ENCODE measurements at regions not wholly inside any gene's neighbourhood (a gene's known extent, or its start where the extent isn't known, plus 50 kb on each side); places are given as distances from the start of the nearest gene placed in this dataset.

DNA sequence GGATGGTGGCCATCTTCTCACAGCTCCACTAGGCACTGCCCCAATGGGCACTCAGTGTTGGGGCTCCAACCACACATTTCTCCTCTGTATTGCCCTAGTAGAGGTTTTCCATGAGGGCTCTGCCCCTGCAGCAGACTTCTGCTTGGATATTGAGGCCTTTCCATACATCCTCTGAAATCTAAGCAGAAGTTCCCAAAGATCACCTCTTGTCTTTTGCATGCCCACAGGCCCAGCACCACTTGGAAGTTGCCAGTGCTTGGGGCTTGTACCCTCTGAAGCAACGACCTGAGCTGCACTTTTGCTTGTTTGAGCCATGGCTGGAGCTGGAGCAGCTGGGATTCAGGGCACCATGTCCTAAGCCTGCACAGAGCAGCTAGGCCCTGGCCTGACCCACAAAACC, 189.1 kb upstream of the EYS start:
- DNase-seq (ENCODE audit: low read depth in 4 of 4, low spot score in 2 of 4), result no peak

DNA sequence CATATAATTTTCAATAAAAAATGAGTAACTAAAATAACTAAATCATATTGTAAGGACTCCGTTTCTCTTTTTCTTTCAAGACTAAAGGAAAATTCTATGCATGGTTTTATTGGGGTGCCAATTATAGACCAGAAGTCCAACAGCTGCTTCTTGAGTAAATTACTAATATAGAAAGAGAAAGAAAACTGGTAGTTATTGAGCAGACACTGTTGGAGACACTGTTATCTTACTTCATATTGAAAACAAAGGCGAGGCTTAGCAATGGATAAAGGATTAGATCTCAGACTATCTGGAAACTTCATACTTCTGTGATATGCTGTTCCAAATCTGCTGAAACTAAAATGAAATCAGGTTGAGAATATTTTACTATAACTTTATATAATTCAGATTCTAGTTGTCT, 169.6 kb upstream of the EYS start:
- DNase-seq (ENCODE audit: low read depth in 4 of 4, low spot score in 2 of 4), result no peak

DNA sequence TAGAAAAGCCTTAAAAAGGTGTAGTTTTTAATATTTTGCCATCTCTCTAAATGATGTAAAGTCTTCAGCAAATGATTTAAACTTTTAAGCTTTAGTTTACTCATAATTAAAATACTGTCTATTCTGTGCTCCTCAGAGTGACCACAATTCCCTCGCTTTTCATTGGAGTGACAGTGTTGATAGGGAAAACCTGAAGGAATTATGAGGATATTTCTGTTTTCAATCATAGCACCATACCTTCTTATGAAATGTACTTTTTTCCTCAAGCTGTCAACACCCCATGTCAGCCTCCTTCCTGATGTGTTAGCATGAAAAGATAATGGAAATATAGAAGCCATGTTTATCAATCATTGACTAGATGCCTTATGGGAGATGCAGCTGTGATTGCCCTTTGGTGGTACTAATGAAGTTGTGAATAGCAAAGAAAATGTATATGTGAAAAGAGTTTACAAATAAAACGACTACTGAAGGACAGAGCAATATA, 145.4 kb upstream of the EYS start:
- no peak for DNase-seq (ENCODE audit: low read depth in 4 of 4, low spot score in 2 of 4)

DNA sequence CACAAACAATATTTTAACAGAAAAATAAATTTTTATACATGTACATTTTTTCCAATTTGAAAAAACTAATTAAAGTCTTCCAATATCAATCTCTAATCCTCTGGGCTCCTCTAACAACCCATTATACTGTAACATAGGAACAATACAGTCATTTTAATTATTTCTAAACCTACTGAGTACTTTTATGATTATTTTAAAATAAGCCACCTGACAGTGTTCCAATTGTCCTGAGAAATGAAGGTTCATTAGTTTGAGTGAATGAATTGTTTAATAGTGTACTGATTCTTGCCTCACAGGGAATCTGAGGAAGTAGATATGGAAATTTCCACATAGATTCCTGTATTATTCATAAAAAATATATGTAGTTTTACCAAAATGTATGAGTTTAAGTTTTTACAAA, 123.1 kb upstream of the EYS start:
- DNase-seq (ENCODE audit: low read depth in 4 of 4, low spot score in 2 of 4), result no peak

DNA sequence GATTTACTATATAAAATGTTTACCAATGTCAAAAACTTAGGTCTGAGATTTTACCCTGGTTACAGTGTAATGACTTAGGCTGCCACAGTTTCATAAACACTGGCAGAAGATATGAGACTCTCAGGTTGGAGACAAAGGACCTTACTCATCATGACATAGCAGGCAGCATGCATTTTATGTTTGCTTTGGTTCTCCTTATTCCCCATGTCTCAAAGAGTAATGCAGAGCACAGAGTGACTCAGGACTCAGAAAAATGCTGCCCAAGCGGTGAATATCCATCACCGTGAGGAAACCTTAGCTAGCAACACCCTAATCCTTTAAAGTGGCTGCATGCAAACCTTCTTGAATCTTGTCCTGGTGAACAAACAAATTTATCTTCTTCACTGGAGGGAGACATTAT, 112.1 kb upstream of the EYS start:
- DNase-seq (ENCODE audit: low read depth in 4 of 4, low spot score in 2 of 4), result no peak

DNA sequence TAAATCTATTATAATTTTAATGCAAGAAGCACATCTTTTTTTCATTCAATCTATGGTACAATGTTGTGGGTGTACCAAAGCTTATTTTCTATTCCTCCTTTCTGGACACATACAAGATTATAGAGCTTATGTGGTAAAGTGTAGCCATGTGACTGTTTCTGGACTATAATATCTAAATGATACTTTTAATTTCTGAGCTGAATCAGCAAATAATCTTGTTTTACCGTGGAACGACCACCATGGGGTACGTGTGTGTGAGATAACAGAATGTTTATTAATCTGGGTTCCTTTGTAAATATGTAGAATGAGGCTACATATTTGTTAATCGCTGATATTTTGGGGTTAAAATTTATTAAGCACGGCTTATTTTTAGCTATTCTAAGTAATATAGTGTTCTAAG, 111.5 kb upstream of the EYS start:
- DNase-seq (ENCODE audit: low read depth in 4 of 4, low spot score in 2 of 4), result no peak

DNA sequence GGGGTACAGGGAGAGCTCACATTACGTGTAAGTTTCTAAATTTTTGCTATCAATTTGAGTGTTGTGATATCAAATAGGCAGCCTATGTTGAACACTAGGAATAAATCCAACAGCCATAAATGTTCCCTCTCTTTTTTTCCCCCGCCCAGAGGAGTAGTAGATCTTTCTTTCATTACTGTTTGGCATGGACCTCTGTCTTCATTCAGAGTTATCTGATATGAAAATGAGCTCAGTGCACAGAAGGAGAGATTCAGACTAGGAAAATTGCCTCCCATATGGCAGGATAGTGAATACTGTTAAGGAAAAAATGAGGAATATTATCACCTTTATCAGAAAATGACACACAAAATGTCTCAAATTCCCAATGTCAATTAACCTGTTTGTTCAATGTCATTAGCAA, 110.0 kb upstream of the EYS start:
- DNase-seq (ENCODE audit: low read depth in 4 of 4, low spot score in 2 of 4), result no peak

DNA sequence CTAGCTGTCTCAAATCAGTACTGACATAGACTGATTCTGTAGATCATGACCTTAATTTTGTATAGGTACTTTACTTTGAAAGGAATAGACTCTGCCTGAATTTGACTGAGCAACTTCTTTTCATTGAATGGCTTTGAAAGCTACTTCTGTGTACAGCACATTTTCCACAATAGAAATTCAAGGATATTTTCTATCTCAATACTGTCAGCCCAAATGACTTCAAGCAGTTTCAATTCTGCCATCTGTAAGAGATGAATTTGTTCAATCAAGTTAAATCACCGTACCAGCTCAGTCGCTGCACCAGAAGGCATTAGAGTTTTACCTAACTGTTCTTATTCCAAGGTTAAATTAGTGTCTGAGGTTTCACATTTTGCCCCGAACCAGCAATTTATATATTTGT, 107.0 kb upstream of the EYS start:
- no peak for DNase-seq (ENCODE audit: low read depth in 4 of 4, low spot score in 2 of 4)

DNA sequence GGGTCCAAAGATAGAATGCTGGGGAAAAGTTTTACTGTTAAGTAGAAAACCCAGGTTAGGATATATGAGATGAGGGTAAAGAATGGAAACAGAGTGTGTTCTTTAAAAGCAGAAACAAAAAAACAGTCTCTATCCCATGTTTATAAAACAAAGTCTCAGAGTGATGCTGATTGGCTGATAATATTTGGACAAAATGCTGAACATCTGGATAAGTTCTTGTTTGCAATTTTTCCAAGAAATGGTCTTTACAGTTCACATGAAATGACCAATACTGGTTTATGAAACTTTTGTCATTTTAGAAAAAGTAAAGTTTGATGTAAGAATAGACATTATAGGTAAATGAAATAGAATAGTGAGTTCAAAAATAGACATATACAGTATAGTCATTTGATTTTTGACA, 96.2 kb upstream of the EYS start:
- DNase-seq (ENCODE audit: low read depth in 4 of 4, low spot score in 2 of 4), result no peak

DNA sequence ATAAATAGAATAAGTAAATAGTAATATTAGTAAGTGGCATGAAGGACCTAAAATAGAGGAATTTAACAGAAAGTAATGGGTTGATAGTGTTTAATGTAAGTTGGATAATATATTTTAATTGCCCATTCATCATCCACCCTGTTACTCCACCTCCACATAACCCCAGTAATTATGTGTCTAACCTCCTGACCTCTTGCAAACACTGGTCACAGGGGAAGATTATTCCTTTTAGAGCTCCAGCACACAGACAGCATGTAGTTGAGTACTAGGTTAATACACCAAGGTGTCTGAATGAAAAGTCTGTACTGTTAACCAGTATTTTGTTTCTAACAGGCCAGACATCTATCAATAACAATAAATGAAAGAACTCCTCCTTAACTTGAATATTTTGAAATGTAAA, 92.4 kb upstream of the EYS start:
- no peak for DNase-seq (ENCODE audit: low read depth in 4 of 4, low spot score in 2 of 4)

DNA sequence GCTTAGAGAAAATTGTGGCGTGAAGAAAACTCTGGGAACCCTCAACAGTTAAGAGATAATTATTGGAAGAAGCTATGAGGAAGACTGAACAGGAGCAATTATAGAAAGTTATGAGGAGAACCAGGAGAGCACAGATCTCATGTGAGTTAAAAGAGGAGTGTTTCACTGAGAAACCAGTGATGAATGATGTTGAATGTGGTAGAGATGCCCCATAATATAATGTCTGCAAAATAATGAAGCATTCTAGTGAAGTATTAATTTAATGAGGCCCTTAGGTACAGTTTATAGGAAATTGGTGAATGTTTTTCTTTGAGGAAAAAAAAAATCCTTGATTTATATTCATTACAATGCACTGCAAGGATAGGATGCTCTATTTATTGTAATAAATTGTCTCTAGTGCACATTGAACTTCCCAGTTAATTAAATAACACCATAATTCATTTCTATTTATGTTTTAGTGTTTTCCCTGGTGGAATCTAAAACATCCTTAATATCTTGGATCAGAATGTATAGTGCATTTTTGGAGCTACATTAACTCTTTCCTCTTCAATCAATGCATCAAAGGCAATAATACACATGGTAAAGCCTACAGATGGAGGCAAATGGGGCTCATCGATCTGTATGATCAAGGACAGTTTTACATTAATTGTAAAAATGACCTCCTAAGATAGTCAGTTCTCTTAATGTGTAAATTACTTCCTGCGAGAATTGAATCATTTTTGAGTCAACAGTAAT, 91.4 kb upstream of the EYS start:
- DNase-seq (ENCODE audit: low read depth in 4 of 4, low spot score in 2 of 4), result no peak

DNA sequence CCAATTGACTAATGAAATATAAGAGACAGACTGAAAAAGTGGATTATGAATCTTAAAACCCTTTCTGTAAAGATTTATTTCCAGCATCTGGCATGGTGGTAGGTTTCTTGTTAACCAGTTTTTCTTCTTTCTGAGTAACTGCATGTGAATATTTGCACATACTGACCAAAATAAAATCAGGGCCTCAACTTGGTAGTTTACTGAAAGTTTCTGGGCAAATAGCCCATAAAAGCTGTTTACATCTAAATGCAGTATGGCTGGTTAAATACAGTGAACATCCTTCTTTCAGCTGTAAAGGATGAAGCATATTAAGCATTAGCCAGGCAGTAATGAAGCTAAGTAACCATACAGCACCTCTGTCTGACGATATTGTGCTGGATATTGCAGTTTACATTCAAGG, 83.6 kb upstream of the EYS start:
- DNase-seq (ENCODE audit: low read depth in 4 of 4, low spot score in 2 of 4), result no peak

DNA sequence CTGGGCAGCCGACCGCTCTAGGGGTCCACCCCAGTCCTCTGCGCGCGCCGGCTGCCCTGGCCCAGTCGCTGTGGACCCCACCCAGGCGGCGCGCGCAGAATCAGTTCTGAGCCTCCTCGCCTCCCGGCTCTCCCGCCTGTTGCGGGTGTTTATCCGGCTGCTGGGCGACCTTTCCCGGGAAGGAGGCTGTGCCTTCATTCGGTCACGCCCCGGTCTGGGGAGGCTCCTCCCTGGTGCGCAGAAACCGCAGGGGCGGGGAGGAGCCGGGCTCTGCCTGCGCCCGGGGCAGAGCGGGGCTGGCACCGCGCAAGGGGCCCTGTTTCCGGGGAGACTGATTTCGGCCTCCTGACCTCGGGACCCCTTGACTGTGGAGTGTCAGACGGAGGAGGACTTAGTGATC, 80.8 kb upstream of the EYS start:
- DNase-seq (ENCODE audit: low read depth in 4 of 4, low spot score in 2 of 4), result no peak

DNA sequence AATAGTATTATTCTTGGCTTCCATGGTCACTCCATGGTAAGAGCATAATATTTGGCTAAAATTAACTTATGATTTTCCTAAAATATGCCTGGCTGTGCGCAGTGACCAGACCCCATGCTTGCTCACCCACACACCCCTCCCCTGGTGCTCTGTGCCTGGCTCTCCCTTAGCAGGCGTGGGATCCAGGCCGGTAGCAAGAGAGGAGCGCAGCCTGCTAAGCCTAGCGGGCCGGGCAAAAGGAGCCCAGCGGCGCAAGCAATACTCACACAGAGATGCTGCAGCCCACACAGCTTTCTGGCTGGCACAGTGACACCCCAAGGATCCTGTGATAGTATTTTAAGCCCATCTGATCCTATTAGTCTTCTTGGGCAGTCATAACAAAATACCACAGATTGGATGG, 79.8 kb upstream of the EYS start:
- no peak for DNase-seq (ENCODE audit: low read depth in 4 of 4, low spot score in 2 of 4)

DNA sequence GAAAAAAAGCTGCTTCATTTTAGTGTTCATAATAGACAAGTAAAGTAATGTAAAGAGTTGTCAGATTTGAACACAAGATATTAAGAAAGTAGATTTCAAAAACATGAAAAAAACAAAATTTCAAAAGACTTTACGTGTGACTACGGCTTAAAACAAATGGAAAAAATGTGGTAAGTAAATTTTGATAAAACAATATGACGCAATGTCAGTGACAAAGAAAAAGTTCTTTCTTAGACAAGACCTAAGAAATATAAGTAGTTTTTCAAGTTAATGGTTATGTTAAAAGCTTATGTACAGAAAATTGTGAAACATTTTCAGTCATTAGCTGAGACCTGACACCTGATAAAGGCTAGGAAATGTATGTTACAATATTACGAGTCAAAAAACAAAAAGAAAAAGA, 73.7 kb upstream of the EYS start:
- no peak for DNase-seq (ENCODE audit: low read depth in 4 of 4, low spot score in 2 of 4)

DNA sequence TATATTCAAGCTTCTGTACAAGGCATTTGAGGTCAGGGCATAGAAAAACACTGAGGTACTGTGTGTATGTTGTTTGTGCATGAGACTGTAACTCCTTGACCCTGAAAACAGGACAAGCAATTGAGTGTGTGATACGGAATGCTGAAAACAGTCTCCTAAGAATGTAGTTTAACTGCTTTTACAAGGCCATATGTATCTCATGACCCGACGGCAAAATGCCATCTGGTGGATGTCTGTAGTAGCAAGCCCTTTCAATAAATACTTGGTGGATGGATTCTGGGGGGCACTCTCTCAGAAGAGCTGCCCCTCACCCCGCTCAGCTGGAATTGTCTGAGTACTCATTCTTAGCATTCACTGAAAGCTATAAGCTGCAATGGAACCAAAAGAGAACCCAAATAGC, 69.3 kb upstream of the EYS start:
- no peak for DNase-seq (ENCODE audit: low read depth in 4 of 4, low spot score in 2 of 4)

DNA sequence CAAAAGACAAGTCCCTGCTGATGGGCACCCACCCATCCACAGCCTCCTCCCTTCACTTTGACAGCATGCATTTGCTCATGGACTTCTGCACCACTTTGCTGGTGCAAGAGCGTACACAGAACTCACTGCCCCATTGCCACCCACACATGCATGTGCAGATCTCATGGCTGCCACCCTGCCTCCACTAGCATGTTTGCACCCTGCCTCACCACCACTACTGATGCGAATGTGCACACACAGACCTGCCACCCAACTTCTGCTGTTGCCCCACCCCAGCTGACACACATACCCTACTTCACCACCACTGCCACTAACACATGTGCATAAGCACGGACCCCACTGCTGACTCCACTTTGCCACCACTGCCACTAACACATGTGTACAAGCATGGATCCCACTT, 64.9 kb upstream of the EYS start:
- no peak for DNase-seq (ENCODE audit: low read depth in 4 of 4, low spot score in 2 of 4)

DNA sequence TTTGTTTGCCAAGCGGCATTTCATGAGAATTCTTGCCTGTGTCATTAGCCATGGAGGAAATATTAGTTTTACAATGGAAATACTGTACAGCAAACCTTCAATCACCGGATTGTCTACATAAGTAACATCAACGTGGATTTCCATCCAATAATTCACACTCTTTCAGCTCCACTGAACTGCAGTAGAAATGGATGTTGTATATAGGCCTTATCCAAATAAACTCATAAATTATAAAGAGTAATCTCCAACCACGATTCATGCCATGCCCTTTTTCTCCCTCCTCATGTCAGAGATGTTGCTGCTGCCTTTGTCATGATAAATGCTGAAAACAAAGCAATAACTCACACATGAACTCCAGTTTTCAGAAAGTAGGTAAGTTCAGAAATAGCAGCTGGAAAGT, 54.9 kb upstream of the EYS start:
- no peak for DNase-seq (ENCODE audit: low read depth in 4 of 4, low spot score in 2 of 4)

DNA sequence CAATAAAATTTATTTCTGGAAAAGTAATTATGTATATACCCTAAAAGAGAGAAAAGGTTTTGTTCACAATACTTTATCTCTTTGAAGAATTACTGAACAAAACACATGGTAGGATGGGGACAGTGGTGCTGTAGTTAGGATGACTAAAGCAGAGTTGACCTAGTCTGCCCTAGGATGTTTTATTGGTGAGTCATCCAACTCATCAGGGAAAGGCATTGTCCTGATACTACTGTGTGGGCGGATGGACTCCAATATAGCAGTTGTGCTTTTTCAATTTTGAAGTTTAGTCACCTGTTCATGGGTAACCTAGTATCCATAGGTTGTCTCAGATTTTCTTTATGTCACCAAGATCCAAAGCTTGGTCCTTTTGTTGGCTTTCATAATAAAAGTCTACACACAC, 53.3 kb upstream of the EYS start:
- no peak for DNase-seq (ENCODE audit: low read depth in 4 of 4, low spot score in 2 of 4)
